HepG2 (cell line): ENCODE measurements at regions not wholly inside any gene's neighbourhood (a gene's known extent, or its start where the extent isn't known, plus 50 kb on each side); places are given as distances from the start of the nearest gene placed in this dataset.

ENCODE experiments used
- ATAC-seq: fragments of 200-7000 bp; cut with Tn5 transposase; 3 replicates; pipeline ENCODE4 v1.9.1; 2020; ENCODE audit warnings: mild to moderate bottlenecking, moderate library complexity
- BruUV-seq: library from RNA; stranded (reverse); fragments of 400-500 nt; replicated peaks from 2 replicates; lab custom pipeline; 2021; lab: Mats Ljungman, UMichigan
- CTCF ChIA-PET: fragments of 300-600 bp; formaldehyde crosslinking; extraction: SDS; loops from one replicate; lab custom pipeline; 2021; ENCODE audit warnings: low total read pairs, inconsistent platforms, low intra/inter-chr PET ratio; lab: Yijun Ruan, JAX
- POLR2A ChIA-PET: fragments of 350-600 bp; sonication (Branson Sonifier 250); formaldehyde crosslinking; loops from one replicate; lab custom pipeline; 2020; ENCODE audit warnings: antibody characterized with exemption, inconsistent platforms; lab: Yijun Ruan, JAX
- DNase-seq: peaks from one replicate; pipeline ENCODE4 v3.0.0-alpha.2; 2015; ENCODE audit warnings: low spot score
- FAIRE-seq: peaks from 3 replicates; lab custom pipeline; 2011; peaks lifted over from hg19 to GRCh38; lab: Jason Lieb, UNC
- H2AFZ ChIP-seq: one replicate; pipeline ENCODE4 v1.6.1; 2011; ENCODE audit warnings: low read length, inconsistent platforms
- H3K27ac ChIP-seq: fragments of 300-600 bp; 3 replicates; pipeline ENCODE4 v1.8.0; 2011; ENCODE audit warnings: mixed run types, mild to moderate bottlenecking, mixed read lengths, low read length, inconsistent platforms; ENCODE audit not compliant: insufficient read depth; ENCODE audit errors: extremely low read length
- H3K27me3 ChIP-seq, 2 experiments: fragments of 200-600 bp in 1 of 2; 2 replicates in 1 of 2; 3 replicates in 1 of 2; pipeline versions ENCODE4 v1.6.0 to v1.8.0; 2011; ENCODE audit warnings: low read length in 2 of 2, mild to moderate bottlenecking in 2 of 2, moderate library complexity in 2 of 2, inconsistent platforms in 1 of 2; ENCODE audit not compliant: insufficient read depth in 2 of 2, control insufficient read depth in 1 of 2
- H3K36me3 ChIP-seq, 2 experiments: fragments of 200-600 bp in 1 of 2; replicated peaks in 1 of 2; 2 replicates in 1 of 2; 3 replicates in 1 of 2; pipeline versions ENCODE4 v1.5.1 to v1.8.0; 2011; ENCODE audit warnings: low read length in 2 of 2, inconsistent platforms in 1 of 2; ENCODE audit not compliant: insufficient read depth in 2 of 2, control insufficient read depth in 1 of 2
- H3K4me1 ChIP-seq: 2 replicates; pipeline ENCODE4 v1.5.1; 2012; ENCODE audit warnings: low read length, inconsistent platforms; ENCODE audit not compliant: insufficient read depth
- H3K4me2 ChIP-seq: 2 replicates; pipeline ENCODE4 v1.6.0; 2011; ENCODE audit warnings: low read depth, low read length, inconsistent platforms
- H3K4me3 ChIP-seq, 3 experiments: fragments of 200-600 bp in 1 of 3; sonication (generic), shearing (Covaris generic) in 1 of 3; replicated peaks in 1 of 3; 2 replicates each; pipeline ENCODE4 v1.5.1; 2011 to 2016; ENCODE audit warnings: low read length in 3 of 3, inconsistent platforms in 2 of 3, low read depth in 2 of 3, mild to moderate bottlenecking in 2 of 3, control low read depth in 1 of 3, mixed read lengths in 1 of 3; ENCODE audit not compliant: insufficient read depth in 1 of 3
- H3K79me2 ChIP-seq: one replicate; pipeline ENCODE4 v1.6.1; 2011; ENCODE audit warnings: low read length, inconsistent platforms; ENCODE audit not compliant: insufficient read depth
- H3K9ac ChIP-seq: 2 replicates; pipeline ENCODE4 v1.6.0; 2011; ENCODE audit warnings: mild to moderate bottlenecking, low read depth, low read length, inconsistent platforms; ENCODE audit not compliant: insufficient read depth
- H3K9me3 ChIP-seq: 2 replicates; pipeline ENCODE4 v1.5.1; 2012; ENCODE audit warnings: mild to moderate bottlenecking, low read length
- H4K20me1 ChIP-seq: 2 replicates; pipeline ENCODE4 v1.6.0; 2011; ENCODE audit warnings: inconsistent platforms, mild to moderate bottlenecking, low read length, moderate library complexity; ENCODE audit not compliant: insufficient read depth
- HDAC6 ChIP-seq: fragments of 200-600 bp; sonication (generic); IDR thresholded peaks from 2 replicates; pipeline ENCODE4 v1.7.0; 2017; ENCODE audit warnings: mild to moderate bottlenecking, antibody characterized with exemption, low read length, low read depth
- HOXA7 ChIP-seq: sonication (generic); formaldehyde crosslinking; IDR thresholded peaks from 2 replicates; pipeline ENCODE4 v1.8.1; 2022; ENCODE audit warnings: mild to moderate bottlenecking, missing genetic modification reagents, moderate library complexity
- KAT2B ChIP-seq: fragments of 150-350 bp; IDR thresholded peaks from 2 replicates; pipeline ENCODE4 v1.6.1; 2014; ENCODE audit warnings: low read depth, low read length, borderline replicate concordance
- MAFK ChIP-seq, 2 experiments: IDR thresholded peaks in 1 of 2; conservative IDR thresholded peaks in 1 of 2; 2 replicates each; pipeline ENCODE4 v1.6.1; 2011; ENCODE audit warnings: improper control_type of control experiment in 2 of 2, low read length in 2 of 2
- MYC ChIP-seq: sonication (generic); formaldehyde crosslinking; IDR thresholded peaks from 2 replicates; pipeline ENCODE4 v1.9.0; 2021; ENCODE audit warnings: missing genetic modification reagents, borderline replicate concordance
- NR3C1 ChIP-seq: sonication (generic); formaldehyde crosslinking; IDR thresholded peaks from 2 replicates; pipeline ENCODE4 v1.4.0; 2020; ENCODE audit warnings: missing genetic modification reagents
- REST ChIP-seq, 2 experiments: IDR thresholded peaks; 2 replicates each; pipeline ENCODE4 v1.6.1; 2011 to 2012; ENCODE audit warnings: low read length in 2 of 2, borderline replicate concordance in 1 of 2, low read depth in 1 of 2, mild to moderate bottlenecking in 1 of 2, moderate library complexity in 1 of 2
- WGBS: methylation state at CpG from one replicate; pipeline ENCODE4 v1.1.6; 2017; ENCODE audit warnings: low lambda C conversion rate; 5-methylcytosine and 5-hydroxymethylcytosine counted together
- in situ Hi-C: cut with HindIII; loops from 2 replicates; pipeline ENCODE4 v1.10.0; 2017; ENCODE audit warnings: low pct_unique_long_range_greater_than_20kb; ENCODE audit not compliant: extremely low pct_ligation_motif_present
- intact Hi-C: fragments of 100-400 bp; cut with micrococcal nuclease; formaldehyde crosslinking; loops from one replicate; pipeline ENCODE4 v1.10.0; 2022; ENCODE audit not compliant: unreplicated experiment

DNA sequence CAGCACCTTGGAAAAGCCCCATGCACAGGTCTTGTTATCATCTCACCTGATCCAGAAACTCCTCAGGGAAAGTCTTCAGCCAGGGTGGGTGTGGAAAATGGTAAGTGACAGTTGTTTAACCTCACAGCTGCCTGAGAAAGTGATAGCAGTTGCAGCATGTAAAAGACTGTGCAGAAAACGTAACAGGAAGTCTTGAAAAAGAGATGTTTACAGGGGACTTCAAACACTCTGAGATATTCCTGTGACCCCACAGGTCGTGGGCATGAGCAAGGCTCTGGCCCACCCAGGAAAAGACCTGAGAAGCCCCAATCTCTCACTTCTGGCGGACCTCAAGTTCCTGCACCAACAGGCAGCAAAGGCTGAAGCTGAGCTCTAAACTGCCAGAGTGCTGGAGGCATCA lies 826.9 kb downstream of the UQCRFS1 start (continued):
- no peak for TF ChIP-seq MYC (CRISPR knock-in tag)
- TF ChIP-seq NR3C1: no peak
- no peak for TF ChIP-seq HDAC6
- TF ChIP-seq HOXA7 (CRISPR knock-in tag): no peak

DNA sequence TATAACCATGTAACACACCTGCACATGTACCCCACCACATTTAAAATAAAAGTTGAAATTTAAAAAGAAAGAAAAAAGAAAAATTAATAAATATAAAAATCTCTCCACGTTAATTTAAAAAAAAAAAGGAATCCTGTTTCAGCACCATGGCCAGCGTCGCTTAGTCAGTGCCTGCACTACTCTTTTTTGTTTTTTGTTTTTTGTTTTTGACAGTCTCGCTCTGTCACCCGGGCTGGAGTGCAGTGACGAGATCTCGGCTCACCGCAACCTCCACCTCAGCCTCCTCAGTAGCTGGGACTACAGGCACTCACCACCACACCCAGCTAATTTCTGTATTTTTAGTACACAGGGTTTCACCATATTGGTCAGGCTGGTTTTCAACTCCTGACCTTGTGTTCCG lies 835.9 kb downstream of the UQCRFS1 start:
- in situ Hi-C loops: no loop called here
- DNase-seq: no peak

More for the DNA sequence above, 835.9 kb downstream of the UQCRFS1 start:
- no TSS peak for BruUV-seq
- no peak for ATAC-seq
- ChIA-PET CTCF (no interaction called here), POLR2A (no interaction called here)
- FAIRE-seq: no peak
- Histone ChIP-seq H3K4me2 (no peak overlapping the region), H3K27me3 (no peaks in the 10 kb centered on the region), H3K27ac (no peak overlapping the region), H3K36me3 (no peaks in the 10 kb centered on the region), H3K4me3 (no peak overlapping the region), H4K20me1 (no peaks in the 10 kb centered on the region), H3K4me1 (no peaks in the 10 kb centered on the region), H3K9ac (no peak overlapping the region), H3K79me2 (no peaks in the 10 kb centered on the region), H2AFZ (no peak overlapping the region), H3K9me3 (peaks cover 90% of the 10 kb centered on the region)
- 12% methylated on average over 9 of the region's 9 CpGs for WGBS
- TF ChIP-seq KAT2B (no peak), REST (IDR thresholded peaks at IDR 0.05; ENCODE audit: borderline replicate concordance in 1 of 2, low read depth in 1 of 2, low read length in 2 of 2) (peak; percentile 6 to 88), MAFK (conservative IDR thresholded peaks at IDR 0.05 in 1 of 2, IDR thresholded peaks at IDR 0.05 in 1 of 2; ENCODE audit: low read length in 2 of 2) (no peak)
- intact Hi-C loops: no loop called here
